ENCODE measurements at regions not wholly inside any gene's neighbourhood (a gene's known extent, or its start where the extent isn't known, plus 50 kb on each side); places are given as distances from the start of the nearest gene placed in this dataset.
A peak's percentile ranks its signal among the peaks of the same experiment; 100 is the strongest.
"Not testable (repeated sequence)": the region's sequence is repeated elsewhere in the genome, so short reads cannot be mapped to it uniquely, and the experiment has no call there.

DNA sequence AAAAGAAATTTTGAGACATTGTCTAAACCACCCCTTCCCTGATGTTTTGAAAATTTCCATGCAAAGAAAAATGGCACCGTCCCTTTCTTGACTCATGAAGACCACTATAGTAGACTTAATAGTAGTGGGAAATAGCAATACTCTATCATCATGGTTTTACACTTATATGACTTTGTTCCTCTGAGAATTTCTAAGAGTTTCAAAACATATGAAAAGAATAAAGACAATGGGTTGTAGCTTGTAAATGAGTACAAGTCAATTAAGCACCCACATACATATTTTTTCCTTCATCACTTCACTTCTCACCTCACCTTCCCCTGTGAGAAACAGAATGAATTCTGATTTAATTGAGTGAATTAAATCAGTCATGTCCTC, 151.7 kb downstream of the LYPLAL1 start:
- Mint-ChIP-seq H3K9me3 (peaks cover 14% of the 10 kb centered on the region), H3K36me3 (ENCODE audit: low read depth) (peaks cover 4% of the 10 kb centered on the region), H3K27ac (no peak overlapping the region), H3K4me1 (ENCODE audit: low read depth) (peaks cover 9% of the 10 kb centered on the region), H3K4me3 (no peak overlapping the region), H3K27me3 (no peaks in the 10 kb centered on the region)
- no peak for DNase-seq
- TF ChIP-seq CTCF (IDR thresholded peaks at IDR 0.05): no peak
- intact Hi-C loops (cut with micrococcal nuclease): no loop called here
- CTCF ChIA-PET: no interaction called here
- POLR2A ChIA-PET: no interaction called here
- no peak for ATAC-seq

- peaks cover 4% of the 10 kb centered on the region for H3K36me3 Mint-ChIP-seq (ENCODE audit: low read depth)
These were observed 151.1 kb downstream of the LYPLAL1 start for GRCh38 chr1:219324629-219325367.

DNA sequence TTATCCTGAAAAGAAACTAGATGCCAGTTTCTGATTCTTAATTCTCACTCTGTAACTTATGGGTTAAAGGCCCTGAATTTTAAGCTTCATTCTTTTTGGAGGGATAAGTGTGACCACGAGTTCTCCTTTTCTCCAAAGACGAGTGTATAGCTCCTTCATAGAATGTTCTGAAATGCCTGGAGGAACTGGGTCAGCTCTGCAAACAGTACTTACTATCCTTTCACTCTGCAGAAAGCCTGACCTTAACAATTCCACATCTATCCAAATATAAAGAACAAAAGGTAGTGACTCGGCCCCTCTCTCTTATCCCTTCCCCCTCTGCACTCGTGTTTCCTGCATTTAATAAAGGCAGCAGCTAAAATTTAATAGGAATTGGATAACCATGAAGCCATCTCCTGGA, 150.5 kb downstream of the LYPLAL1 start:
- Mint-ChIP-seq H3K4me3 (no peak overlapping the region), H3K27me3 (no peaks in the 10 kb centered on the region), H3K36me3 (ENCODE audit: low read depth) (peaks cover 4% of the 10 kb centered on the region), H3K4me1 (ENCODE audit: low read depth) (peaks cover 9% of the 10 kb centered on the region), H3K9me3 (peaks cover 14% of the 10 kb centered on the region), H3K27ac (no peak overlapping the region)
- CTCF ChIA-PET: no interaction called here
- ATAC-seq: no peak
- POLR2A ChIA-PET: no interaction called here
- intact Hi-C loops (cut with micrococcal nuclease): no loop called here
- no peak for DNase-seq
- TF ChIP-seq CTCF (IDR thresholded peaks at IDR 0.05): no peak

More at GRCh38 chr1:219324629-219325367, 151.1 kb downstream of the LYPLAL1 start:
- Mint-ChIP-seq H3K4me1 (ENCODE audit: low read depth) (peaks cover 9% of the 10 kb centered on the region), H3K9me3 (peaks cover 14% of the 10 kb centered on the region), H3K4me3 (no peak overlapping the region), H3K27me3 (no peaks in the 10 kb centered on the region), H3K27ac (no peak overlapping the region)
- ChIA-PET CTCF (no interaction called here), POLR2A (no interaction called here)
- DNase-seq (peak; percentile 32), ATAC-seq (peak; percentile 91)
- intact Hi-C loops (cut with micrococcal nuclease): no loop called here
- TF ChIP-seq CTCF (IDR thresholded peaks at IDR 0.05): no peak

DNA sequence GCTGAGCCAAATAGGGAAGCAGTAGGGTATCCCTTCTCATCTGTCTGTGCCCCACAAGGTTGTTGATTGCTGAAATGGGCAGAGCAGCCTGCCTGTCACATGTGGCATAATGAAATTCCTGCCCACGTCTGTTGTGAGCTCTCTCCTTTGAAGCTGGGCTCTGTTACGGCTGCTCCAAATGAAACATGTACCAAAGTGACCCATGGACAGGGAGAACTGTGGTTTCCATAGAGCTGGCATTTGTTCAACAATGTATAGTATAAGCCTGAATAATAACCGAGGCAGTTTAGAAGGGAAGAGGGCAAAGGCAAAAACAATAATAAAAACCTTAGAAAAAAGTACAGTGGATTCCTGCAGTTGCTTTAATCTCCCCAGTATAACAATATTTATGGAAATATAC, 149.7 kb downstream of the LYPLAL1 start:
- Mint-ChIP-seq H3K36me3 (ENCODE audit: low read depth) (peaks cover 4% of the 10 kb centered on the region), H3K9me3 (peaks cover 14% of the 10 kb centered on the region), H3K4me3 (no peak overlapping the region), H3K27ac (no peak overlapping the region), H3K4me1 (ENCODE audit: low read depth) (peaks cover 9% of the 10 kb centered on the region), H3K27me3 (no peaks in the 10 kb centered on the region)
- DNase-seq (no peak), ATAC-seq (no peak)
- ChIA-PET POLR2A (interaction anchor here (0.6 kb wide), 1 partner anchor 10 kb away, joined by 4 read pairs; no protein-coding TSS in a partner anchor), CTCF (interaction anchor here (0.6 kb wide), 1 partner anchor 62 kb away, joined by 3 read pairs; no protein-coding TSS in a partner anchor)
- no peak for TF ChIP-seq CTCF (IDR thresholded peaks at IDR 0.05)
- intact Hi-C loops (cut with micrococcal nuclease): no loop called here

DNA sequence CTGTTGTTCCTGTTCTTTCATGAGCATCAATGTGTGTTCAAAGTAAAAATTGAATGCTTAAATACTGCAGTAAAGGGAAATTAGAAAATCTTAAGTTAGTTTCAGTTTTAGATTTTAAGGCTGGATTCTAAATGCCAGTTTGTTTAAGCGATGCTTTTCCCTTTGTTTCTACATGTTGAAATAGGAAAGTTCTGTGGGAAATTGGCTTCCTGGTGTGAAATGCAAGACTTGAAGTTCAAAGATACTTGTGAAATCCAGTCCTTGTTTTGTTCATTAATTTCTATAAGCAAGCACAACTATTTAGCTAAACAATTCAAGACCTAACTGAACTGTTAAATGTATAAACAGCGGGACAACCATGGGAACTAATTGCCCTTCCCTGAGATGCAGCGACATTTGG, 149.1 kb downstream of the LYPLAL1 start:
- CTCF ChIA-PET: interaction anchor here (0.6 kb wide), 1 partner anchor 63 kb away, joined by 3 read pairs; no protein-coding TSS in a partner anchor
- ATAC-seq (no peak), DNase-seq (no peak)
- Mint-ChIP-seq H3K27ac (no peak overlapping the region), H3K36me3 (ENCODE audit: low read depth) (peaks cover 4% of the 10 kb centered on the region), H3K4me1 (ENCODE audit: low read depth) (peaks cover 9% of the 10 kb centered on the region), H3K27me3 (no peaks in the 10 kb centered on the region), H3K4me3 (no peak overlapping the region), H3K9me3 (peaks cover 9% of the 10 kb centered on the region)
- TF ChIP-seq CTCF (IDR thresholded peaks at IDR 0.05): no peak
- intact Hi-C loops (cut with micrococcal nuclease): no loop called here
- POLR2A ChIA-PET: interaction anchor here (0.6 kb wide), 1 partner anchor 10 kb away, joined by 4 read pairs; no protein-coding TSS in a partner anchor

- H3K4me1 Mint-ChIP-seq (ENCODE audit: low read depth); DNase-seq; CTCF ChIA-PET; intact Hi-C loops (cut with micrococcal nuclease); H3K9me3 Mint-ChIP-seq; ATAC-seq; POLR2A ChIA-PET; H3K27me3 Mint-ChIP-seq; H3K4me3 Mint-ChIP-seq; H3K27ac Mint-ChIP-seq; H3K36me3 Mint-ChIP-seq (ENCODE audit: low read depth): not testable (repeated sequence)
These were observed 146.9 kb downstream of the LYPLAL1 start for GRCh38 chr1:219320563-219320962.

Measured in activated CD8-positive, alpha-beta T cell treated with anti-CD3 and anti-CD28 coated beads for 36 hours (primary cell).